ENCODE measurements at regions not wholly inside any gene's neighbourhood (a gene's known extent, or its start where the extent isn't known, plus 50 kb on each side); places are given as distances from the start of the nearest gene placed in this dataset.
A peak's percentile ranks its signal among the peaks of the same experiment; 100 is the strongest.
"Not testable (repeated sequence)": the region's sequence is repeated elsewhere in the genome, so short reads cannot be mapped to it uniquely, and the experiment has no call there.

GRCh38 chr11:130566360-130566759, 117.9 kb downstream of the ADAMTS15 start:
- H3K4me1 ChIP-seq (ENCODE audit: control insufficient read depth in 3 of 3, insufficient read depth in 3 of 3, low read length in 3 of 3); H3K36me3 ChIP-seq (ENCODE audit: control insufficient read depth in 3 of 3, insufficient read depth in 3 of 3, low read length in 3 of 3); H3K9me3 ChIP-seq (ENCODE audit: control insufficient read depth in 3 of 3, low read length in 3 of 3); H3K4me3 ChIP-seq (ENCODE audit: low read length in 3 of 3); H3K27ac ChIP-seq (ENCODE audit: low read depth, low read length); H3K9ac ChIP-seq (ENCODE audit: low read depth in 1 of 3, low read length in 3 of 3); H3K27me3 ChIP-seq (ENCODE audit: control insufficient read depth in 3 of 3, insufficient read depth in 3 of 3, low read length in 3 of 3): not testable (repeated sequence)

GRCh38 chr11:130571519-130571918, 123.1 kb downstream of the ADAMTS15 start:
- Histone ChIP-seq H3K9me3 (ENCODE audit: control insufficient read depth in 3 of 3, low read length in 3 of 3) (no peaks in the 10 kb centered on the region), H3K36me3 (ENCODE audit: control insufficient read depth in 3 of 3, insufficient read depth in 3 of 3, low read length in 3 of 3) (no peaks in the 10 kb centered on the region), H3K4me3 (ENCODE audit: low read length in 3 of 3) (no peak overlapping the region), H3K4me1 (ENCODE audit: control insufficient read depth in 3 of 3, insufficient read depth in 3 of 3, low read length in 3 of 3) (peaks cover 0 to 4% (median 3%) of the 10 kb centered on the region in 3 donors), H3K27me3 (ENCODE audit: control insufficient read depth in 3 of 3, insufficient read depth in 3 of 3, low read length in 3 of 3) (no peaks in the 10 kb centered on the region), H3K9ac (ENCODE audit: low read depth in 1 of 3, low read length in 3 of 3) (no peak overlapping the region), H3K27ac (ENCODE audit: low read depth, low read length) (no peak overlapping the region)

DNA sequence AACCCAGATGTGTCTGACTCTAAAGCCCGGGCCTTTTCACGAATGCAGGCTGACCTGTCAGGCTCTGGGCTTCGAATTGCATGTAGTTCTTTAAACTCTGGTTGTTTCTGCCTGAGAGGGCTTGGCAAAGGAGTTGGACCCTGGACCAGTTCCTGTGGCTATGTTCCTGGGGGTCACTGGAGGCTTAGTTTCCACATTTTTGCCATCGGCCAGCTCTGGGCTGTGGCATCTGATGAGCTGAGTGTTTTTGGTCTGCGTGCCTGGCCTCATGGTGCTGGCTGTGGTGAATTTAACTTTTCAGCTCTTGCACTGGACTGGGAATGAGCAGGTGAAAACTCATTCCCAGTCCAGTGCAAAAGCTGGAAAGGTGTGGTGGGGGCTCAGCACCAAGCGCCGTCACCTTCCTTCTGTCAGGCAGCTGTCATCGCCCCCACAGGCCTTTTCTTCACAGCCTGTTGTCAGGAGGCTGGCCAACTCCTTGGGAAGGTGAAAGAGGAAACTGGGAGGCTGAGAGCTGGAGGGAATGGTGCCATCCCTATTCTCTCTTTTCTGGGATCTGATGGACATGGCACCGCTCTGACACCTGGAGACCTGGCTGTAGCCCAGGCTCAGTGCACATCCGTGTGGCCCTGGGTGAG, 123.6 kb downstream of the ADAMTS15 start:
- H3K27me3 ChIP-seq (ENCODE audit: control insufficient read depth in 3 of 3, insufficient read depth in 3 of 3, low read length in 3 of 3): no peaks in the 10 kb centered on the region
- no peaks in the 10 kb centered on the region for H3K36me3 ChIP-seq (ENCODE audit: control insufficient read depth in 3 of 3, insufficient read depth in 3 of 3, low read length in 3 of 3)
- no peaks in the 10 kb centered on the region for H3K9me3 ChIP-seq (ENCODE audit: control insufficient read depth in 3 of 3, low read length in 3 of 3)
- peaks cover 0 to 4% (median 3%) of the 10 kb centered on the region in 3 donors for H3K4me1 ChIP-seq (ENCODE audit: control insufficient read depth in 3 of 3, insufficient read depth in 3 of 3, low read length in 3 of 3)
- no peak overlapping the region for H3K27ac ChIP-seq (ENCODE audit: low read depth, low read length)
- H3K9ac ChIP-seq (ENCODE audit: low read depth in 1 of 3, low read length in 3 of 3): no peak overlapping the region
- no peak overlapping the region for H3K4me3 ChIP-seq (ENCODE audit: low read length in 3 of 3)

GRCh38 chr11:130573767-130574166, 125.3 kb downstream of the ADAMTS15 start:
- no peaks in the 10 kb centered on the region for H3K36me3 ChIP-seq (ENCODE audit: control insufficient read depth in 3 of 3, insufficient read depth in 3 of 3, low read length in 3 of 3)
- no peaks in the 10 kb centered on the region for H3K9me3 ChIP-seq (ENCODE audit: control insufficient read depth in 3 of 3, low read length in 3 of 3)
- H3K4me1 ChIP-seq (ENCODE audit: control insufficient read depth in 3 of 3, insufficient read depth in 3 of 3, low read length in 3 of 3): peaks cover 0 to 4% (median 3%) of the 10 kb centered on the region in 3 donors
- H3K9ac ChIP-seq (ENCODE audit: low read depth in 1 of 3, low read length in 3 of 3): no peak overlapping the region
- H3K4me3 ChIP-seq (ENCODE audit: low read length in 3 of 3): no peak overlapping the region
- H3K27ac ChIP-seq (ENCODE audit: low read depth, low read length): no peak overlapping the region
- no peaks in the 10 kb centered on the region for H3K27me3 ChIP-seq (ENCODE audit: control insufficient read depth in 3 of 3, insufficient read depth in 3 of 3, low read length in 3 of 3)

- H3K9me3 ChIP-seq (ENCODE audit: control insufficient read depth in 3 of 3, low read length in 3 of 3): no peaks in the 10 kb centered on the region
- H3K4me1 ChIP-seq (ENCODE audit: control insufficient read depth in 3 of 3, insufficient read depth in 3 of 3, low read length in 3 of 3): peaks cover 0 to 4% (median 3%) of the 10 kb centered on the region in 3 donors
- H3K9ac ChIP-seq (ENCODE audit: low read depth in 1 of 3, low read length in 3 of 3): no peak overlapping the region
- no peak overlapping the region for H3K4me3 ChIP-seq (ENCODE audit: low read length in 3 of 3)
- H3K36me3 ChIP-seq (ENCODE audit: control insufficient read depth in 3 of 3, insufficient read depth in 3 of 3, low read length in 3 of 3): no peaks in the 10 kb centered on the region
- no peaks in the 10 kb centered on the region for H3K27me3 ChIP-seq (ENCODE audit: control insufficient read depth in 3 of 3, insufficient read depth in 3 of 3, low read length in 3 of 3)
- H3K27ac ChIP-seq (ENCODE audit: low read depth, low read length): no peak overlapping the region
Observed at GRCh38 chr11:130574740-130575139, 126.3 kb downstream of the ADAMTS15 start.

- Histone ChIP-seq H3K9ac (ENCODE audit: low read depth in 1 of 3, low read length in 3 of 3) (no peak overlapping the region), H3K36me3 (ENCODE audit: control insufficient read depth in 3 of 3, insufficient read depth in 3 of 3, low read length in 3 of 3) (no peaks in the 10 kb centered on the region), H3K9me3 (ENCODE audit: control insufficient read depth in 3 of 3, low read length in 3 of 3) (no peaks in the 10 kb centered on the region), H3K27ac (ENCODE audit: low read depth, low read length) (no peak overlapping the region), H3K4me1 (ENCODE audit: control insufficient read depth in 3 of 3, insufficient read depth in 3 of 3, low read length in 3 of 3) (peaks cover 3 to 6% (median 4%) of the 10 kb centered on the region in 3 donors), H3K27me3 (ENCODE audit: control insufficient read depth in 3 of 3, insufficient read depth in 3 of 3, low read length in 3 of 3) (no peaks in the 10 kb centered on the region), H3K4me3 (ENCODE audit: low read length in 3 of 3) (no peak overlapping the region)
Observed at GRCh38 chr11:130576146-130576545, 127.7 kb downstream of the ADAMTS15 start.

DNA sequence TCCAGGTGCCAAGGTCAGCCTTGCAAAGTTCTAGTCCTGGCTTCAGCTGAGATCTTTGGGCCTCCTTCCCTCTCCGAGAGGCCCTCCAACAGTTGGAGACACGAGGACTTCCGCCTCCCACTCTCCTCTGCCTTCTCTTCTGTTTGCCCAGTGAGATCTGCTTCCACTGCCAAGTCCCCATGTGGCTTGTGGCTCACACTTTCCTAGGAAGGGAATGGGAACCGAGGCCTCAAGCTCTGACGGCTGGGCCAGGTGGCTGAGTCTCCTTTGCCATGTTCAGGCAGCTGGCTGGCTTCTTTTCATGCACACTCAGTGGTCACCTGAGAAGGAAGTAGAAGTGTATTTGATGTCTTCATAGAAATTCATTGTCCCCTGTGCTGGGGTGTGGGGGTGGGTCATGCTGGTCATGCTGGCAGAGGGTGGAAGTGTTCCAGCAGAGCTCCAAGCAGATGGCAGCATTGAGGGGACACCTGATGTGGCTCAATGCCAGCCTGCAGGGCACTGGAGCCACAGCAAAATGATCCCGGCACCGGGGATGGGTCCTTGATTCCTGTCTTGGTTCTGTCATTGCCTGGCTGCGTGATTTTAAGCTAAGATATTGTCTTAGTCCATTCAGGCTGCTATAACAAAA, 130.4 kb downstream of the ADAMTS15 start:
- no peak overlapping the region for H3K9ac ChIP-seq (ENCODE audit: low read depth in 1 of 3, low read length in 3 of 3)
- H3K27ac ChIP-seq (ENCODE audit: low read depth, low read length): no peak overlapping the region
- H3K36me3 ChIP-seq (ENCODE audit: control insufficient read depth in 3 of 3, insufficient read depth in 3 of 3, low read length in 3 of 3): no peaks in the 10 kb centered on the region
- H3K4me3 ChIP-seq (ENCODE audit: low read length in 3 of 3): no peak overlapping the region
- H3K9me3 ChIP-seq (ENCODE audit: control insufficient read depth in 3 of 3, low read length in 3 of 3): no peaks in the 10 kb centered on the region
- H3K4me1 ChIP-seq (ENCODE audit: control insufficient read depth in 3 of 3, insufficient read depth in 3 of 3, low read length in 3 of 3): peaks cover 3 to 6% (median 6%) of the 10 kb centered on the region in 3 donors
- H3K27me3 ChIP-seq (ENCODE audit: control insufficient read depth in 3 of 3, insufficient read depth in 3 of 3, low read length in 3 of 3): no peaks in the 10 kb centered on the region

- Histone ChIP-seq H3K4me3 (ENCODE audit: low read length in 3 of 3) (no peak overlapping the region), H3K4me1 (ENCODE audit: control insufficient read depth in 3 of 3, insufficient read depth in 3 of 3, low read length in 3 of 3) (peaks cover 0 to 6% (median 2%) of the 10 kb centered on the region in 3 donors), H3K9ac (ENCODE audit: low read depth in 1 of 3, low read length in 3 of 3) (no peak overlapping the region), H3K27me3 (ENCODE audit: control insufficient read depth in 3 of 3, insufficient read depth in 3 of 3, low read length in 3 of 3) (no peaks in the 10 kb centered on the region), H3K27ac (ENCODE audit: low read depth, low read length) (peak overlapping the region; percentile 32), H3K9me3 (ENCODE audit: control insufficient read depth in 3 of 3, low read length in 3 of 3) (no peaks in the 10 kb centered on the region), H3K36me3 (ENCODE audit: control insufficient read depth in 3 of 3, insufficient read depth in 3 of 3, low read length in 3 of 3) (no peaks in the 10 kb centered on the region)
Observed at GRCh38 chr11:130580372-130580771, 131.9 kb downstream of the ADAMTS15 start.

DNA sequence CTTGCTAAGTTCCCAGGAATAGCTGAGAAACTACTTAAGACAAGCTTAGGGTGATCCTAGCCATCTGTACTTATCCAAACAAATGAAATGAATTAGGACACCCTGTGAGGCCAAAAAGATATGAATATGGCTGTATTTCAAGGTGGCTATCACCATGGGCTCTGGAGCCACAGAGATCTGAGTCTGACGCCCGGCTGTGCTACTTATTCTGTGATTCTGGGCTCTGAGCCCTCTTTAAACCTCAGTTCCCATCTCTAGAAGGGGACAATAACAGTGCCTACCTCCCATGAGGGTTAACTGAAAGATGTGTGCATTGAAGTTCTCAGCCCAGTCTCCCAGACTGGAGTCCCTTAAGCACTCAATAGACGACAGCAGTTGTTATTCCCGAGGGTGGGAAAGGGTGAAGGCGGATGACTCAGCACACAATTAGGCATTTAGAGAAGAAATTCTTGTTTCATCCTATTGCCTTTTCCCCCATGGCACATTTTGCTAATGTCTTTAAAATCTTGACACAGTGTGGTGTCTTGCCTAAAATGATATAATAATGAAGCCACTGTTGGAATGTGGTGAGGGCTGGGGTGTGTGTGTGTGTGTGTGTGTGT, 132.5 kb downstream of the ADAMTS15 start:
- Histone ChIP-seq H3K9ac (ENCODE audit: low read depth in 1 of 3, low read length in 3 of 3) (no peak overlapping the region), H3K4me3 (ENCODE audit: low read length in 3 of 3) (no peak overlapping the region), H3K27ac (ENCODE audit: low read depth, low read length) (peak overlapping the region; percentile 32), H3K27me3 (ENCODE audit: control insufficient read depth in 3 of 3, insufficient read depth in 3 of 3, low read length in 3 of 3) (no peaks in the 10 kb centered on the region), H3K36me3 (ENCODE audit: control insufficient read depth in 3 of 3, insufficient read depth in 3 of 3, low read length in 3 of 3) (no peaks in the 10 kb centered on the region), H3K4me1 (ENCODE audit: control insufficient read depth in 3 of 3, insufficient read depth in 3 of 3, low read length in 3 of 3) (peaks cover 0 to 6% (median 2%) of the 10 kb centered on the region in 3 donors), H3K9me3 (ENCODE audit: control insufficient read depth in 3 of 3, low read length in 3 of 3) (no peaks in the 10 kb centered on the region)

- Histone ChIP-seq H3K9ac (ENCODE audit: low read depth in 1 of 3, low read length in 3 of 3) (no peak overlapping the region), H3K36me3 (ENCODE audit: control insufficient read depth in 3 of 3, insufficient read depth in 3 of 3, low read length in 3 of 3) (no peaks in the 10 kb centered on the region), H3K9me3 (ENCODE audit: control insufficient read depth in 3 of 3, low read length in 3 of 3) (no peaks in the 10 kb centered on the region), H3K27me3 (ENCODE audit: control insufficient read depth in 3 of 3, insufficient read depth in 3 of 3, low read length in 3 of 3) (no peaks in the 10 kb centered on the region), H3K4me1 (ENCODE audit: control insufficient read depth in 3 of 3, insufficient read depth in 3 of 3, low read length in 3 of 3) (peaks cover 0 to 6% (median 2%) of the 10 kb centered on the region in 3 donors), H3K27ac (ENCODE audit: low read depth, low read length) (no peak overlapping the region), H3K4me3 (ENCODE audit: low read length in 3 of 3) (no peak overlapping the region)
Observed at GRCh38 chr11:130581646-130582045, 133.2 kb downstream of the ADAMTS15 start.

All from skeletal muscle tissue (tissue), 3 donors.